WTC11 (cell line): ENCODE measurements at regions not wholly inside any gene's neighbourhood (a gene's known extent, or its start where the extent isn't known, plus 50 kb on each side); places are given as distances from the start of the nearest gene placed in this dataset.

ENCODE experiments used
- ATAC-seq: fragments of 200-7000 bp; cut with Tn5 transposase; 2 replicates; pipeline ENCODE4 v1.10.0; 2021; ENCODE audit warnings: mild to moderate bottlenecking, moderate library complexity
- CTCF ChIA-PET: fragments of 300-600 bp; sonication (Branson Sonifier 250); formaldehyde crosslinking; loops from one replicate; lab custom pipeline; 2021; ENCODE audit warnings: antibody characterized with exemption; lab: Charles Lee
- POLR2A ChIA-PET: fragments of 350-600 bp; sonication (Branson Sonifier 250); formaldehyde crosslinking; loops from one replicate; lab custom pipeline; 2021; ENCODE audit warnings: antibody characterized with exemption; lab: Charles Lee
- DNase-seq: peaks from one replicate; pipeline ENCODE4 v3.0.0; 2021; ENCODE audit warnings: low spot score
- H3K27ac Mint-ChIP-seq: 2 replicates; pipeline ENCODE4 v1.8.0; 2021; ENCODE audit warnings: mixed read lengths
- H3K27me3 Mint-ChIP-seq: 2 replicates; pipeline ENCODE4 v1.8.0; 2021; ENCODE audit warnings: low read depth, mild to moderate bottlenecking, moderate library complexity, mixed read lengths
- H3K36me3 Mint-ChIP-seq: 2 replicates; pipeline ENCODE4 v1.8.0; 2021; ENCODE audit warnings: mixed read lengths
- H3K4me1 Mint-ChIP-seq: 2 replicates; pipeline ENCODE4 v1.8.0; 2022; ENCODE audit warnings: mixed read lengths
- H3K4me3 Mint-ChIP-seq: 2 replicates; pipeline ENCODE4 v1.8.0; 2021; ENCODE audit warnings: mild to moderate bottlenecking, moderate library complexity, mixed read lengths
- H3K9me3 Mint-ChIP-seq: 2 replicates; pipeline ENCODE4 v1.8.0; 2021; ENCODE audit warnings: mixed read lengths
- AR ChIP-seq: fragments of 250-450 bp; sonication (Bioruptor Pico); IDR thresholded peaks from 2 replicates; pipeline ENCODE4 v1.9.0; 2021; ENCODE audit warnings: mild to moderate bottlenecking
- ARID4B ChIP-seq: sonication (generic); formaldehyde crosslinking; IDR thresholded peaks from 2 replicates; pipeline ENCODE4 v1.8.0; 2023; ENCODE audit warnings: missing genetic modification reagents, mild to moderate bottlenecking, borderline replicate concordance
- ATF3 ChIP-seq: sonication (generic); formaldehyde crosslinking; conservative IDR thresholded peaks from 2 replicates; pipeline ENCODE4 v1.8.1; 2022; ENCODE audit warnings: mild to moderate bottlenecking, missing genetic modification reagents
- CBFB ChIP-seq: sonication (generic); formaldehyde crosslinking; IDR thresholded peaks from 2 replicates; pipeline ENCODE4 v1.8.1; 2022; ENCODE audit warnings: mild to moderate bottlenecking, low read depth, missing genetic modification reagents
- CREM ChIP-seq: sonication (generic); formaldehyde crosslinking; IDR thresholded peaks from 2 replicates; pipeline ENCODE4 v1.8.1; 2022; ENCODE audit warnings: mild to moderate bottlenecking, missing genetic modification reagents, moderate library complexity
- ERG ChIP-seq: fragments of 250-450 bp; sonication (Bioruptor Pico); IDR thresholded peaks from 2 replicates; pipeline ENCODE4 v1.8.0; 2021; ENCODE audit warnings: mild to moderate bottlenecking
- ETV6 ChIP-seq: sonication (generic); formaldehyde crosslinking; IDR thresholded peaks from 2 replicates; pipeline ENCODE4 v1.8.1; 2022; ENCODE audit warnings: mild to moderate bottlenecking, missing genetic modification reagents
- GABPB1 ChIP-seq: sonication (generic); formaldehyde crosslinking; IDR thresholded peaks from 2 replicates; pipeline ENCODE4 v1.8.1; 2023; ENCODE audit warnings: mild to moderate bottlenecking, missing genetic modification reagents
- OVOL2 ChIP-seq: fragments of 250-450 bp; sonication (Bioruptor Pico); IDR thresholded peaks from 2 replicates; pipeline ENCODE4 v1.9.0; 2021; ENCODE audit warnings: mild to moderate bottlenecking, borderline replicate concordance
- PRDM15 ChIP-seq: sonication (generic); formaldehyde crosslinking; IDR thresholded peaks from 2 replicates; pipeline ENCODE4 v1.8.0; 2022; ENCODE audit warnings: missing genetic modification reagents
- PRRX2 ChIP-seq: fragments of 250-450 bp; sonication (Bioruptor Pico); IDR thresholded peaks from 2 replicates; pipeline ENCODE4 v1.8.0; 2021; ENCODE audit warnings: mild to moderate bottlenecking
- SOX15 ChIP-seq: fragments of 250-450 bp; sonication (Bioruptor Pico); IDR thresholded peaks from 2 replicates; pipeline ENCODE4 v1.9.0; 2021; ENCODE audit warnings: mild to moderate bottlenecking
- TP53 ChIP-seq: sonication (generic); formaldehyde crosslinking; IDR thresholded peaks from 2 replicates; pipeline ENCODE4 v1.8.1; 2023; ENCODE audit warnings: mild to moderate bottlenecking, missing genetic modification reagents
- ZNF232 ChIP-seq: sonication (generic); formaldehyde crosslinking; IDR thresholded peaks from 2 replicates; pipeline ENCODE4 v1.8.0; 2022; ENCODE audit warnings: mild to moderate bottlenecking, missing genetic modification reagents
- ZNF423 ChIP-seq: fragments of 250-450 bp; sonication (Bioruptor Pico); IDR thresholded peaks from 2 replicates; pipeline ENCODE4 v2.1.2; 2022; ENCODE audit warnings: mild to moderate bottlenecking, moderate library complexity
- ZNF425 ChIP-seq: fragments of 250-450 bp; sonication (Bioruptor Pico); conservative IDR thresholded peaks from 2 replicates; pipeline ENCODE4 v1.9.0; 2021; ENCODE audit warnings: mild to moderate bottlenecking

- peaks cover 5% of the 10 kb centered on the region for H3K9me3 Mint-ChIP-seq
- no peaks in the 10 kb centered on the region for H3K36me3 Mint-ChIP-seq
- H3K4me3 Mint-ChIP-seq, result no peak overlapping the region
- no peaks in the 10 kb centered on the region for H3K27me3 Mint-ChIP-seq
- DNase-seq, result no peak
- no peak overlapping the region for H3K27ac Mint-ChIP-seq
- ChIA-PET POLR2A (no interaction called here), CTCF (no interaction called here)
- TF ChIP-seq ZNF425 (CRISPR knock-in tag), result no peak
- no peak for TF ChIP-seq GABPB1 (CRISPR knock-in tag)
- TF ChIP-seq PRDM15, result no peak
- TF ChIP-seq OVOL2 (CRISPR knock-in tag), result no peak
- ATAC-seq, result no peak
- peaks cover 13% of the 10 kb centered on the region for H3K4me1 Mint-ChIP-seq
Measured at GRCh38 chr18:42231796-42232195, 276.8 kb downstream of the PIK3C3 start.

- CTCF ChIA-PET, result no interaction called here
- Mint-ChIP-seq H3K9me3 (peaks cover 13% of the 10 kb centered on the region), H3K36me3 (no peaks in the 10 kb centered on the region; the same call in 1 of the 2 replicates), H3K4me3 (no peak overlapping the region), H3K4me1 (peaks cover 13% of the 10 kb centered on the region), H3K27me3 (no peaks in the 10 kb centered on the region), H3K27ac (no peak overlapping the region)
- ATAC-seq, result no peak
- DNase-seq, result no peak
- POLR2A ChIA-PET, result no interaction called here
- TF ChIP-seq PRRX2 (CRISPR knock-in tag) (no peak), CREM (no peak), ATF3 (CRISPR knock-in tag) (no peak), ZNF423 (CRISPR knock-in tag) (no peak), SOX15 (CRISPR knock-in tag) (no peak), ZNF232 (CRISPR knock-in tag) (no peak), AR (CRISPR knock-in tag) (no peak), ETV6 (CRISPR knock-in tag) (no peak), CBFB (CRISPR knock-in tag) (no peak), PRDM15 (no peak), TP53 (CRISPR knock-in tag) (no peak), ARID4B (CRISPR knock-in tag) (no peak), ERG (CRISPR knock-in tag) (no peak)
Measured at GRCh38 chr18:42233908-42234307, 278.9 kb downstream of the PIK3C3 start.
